PC-3 (cell line): ENCODE measurements at regions not wholly inside any gene's neighbourhood (a gene's known extent, or its start where the extent isn't known, plus 50 kb on each side); places are given as distances from the start of the nearest gene placed in this dataset.

ENCODE experiments used
- ATAC-seq: fragments of 200-7000 bp; cut with Tn5 transposase; 2 replicates; pipeline ENCODE4 v1.9.1; 2020; ENCODE audit warnings: mild to moderate bottlenecking, moderate library complexity
- BruUV-seq: library from RNA; stranded (reverse); fragments of 400-500 nt; replicated peaks from 2 replicates; lab custom pipeline; 2021; lab: Mats Ljungman, UMichigan
- CTCF ChIA-PET: fragments of 300-600 bp; sonication (Branson Sonifier 250); formaldehyde crosslinking; loops from one replicate; lab custom pipeline; 2022; ENCODE audit warnings: antibody characterized with exemption; lab: Charles Lee
- POLR2A ChIA-PET: fragments of 300-600 bp; sonication (Branson Sonifier 250); formaldehyde crosslinking; loops from one replicate; lab custom pipeline; 2022; ENCODE audit warnings: antibody characterized with exemption; ENCODE audit not compliant: unreplicated experiment; lab: Charles Lee
- DNase-seq: peaks from one replicate; pipeline ENCODE4 v3.0.0-alpha.2; 2015
- H2AFZ ChIP-seq: fragments of 300-600 bp; sonication (generic); 2 replicates; pipeline ENCODE4 v1.6.0; 2016; ENCODE audit warnings: antibody characterized with exemption, low read length
- H3F3A ChIP-seq: fragments of 300-600 bp; sonication (generic); one replicate; pipeline ENCODE4 v1.6.0; 2017; ENCODE audit warnings: antibody characterized with exemption, low read length, control low read depth, mild to moderate bottlenecking; ENCODE audit not compliant: unreplicated experiment
- H3K27ac ChIP-seq: fragments of 300-600 bp; sonication (generic); 2 replicates; pipeline ENCODE4 v1.5.1; 2016; ENCODE audit warnings: mild to moderate bottlenecking, low read length
- H3K27me3 ChIP-seq: fragments of 300-600 bp; sonication (generic); 2 replicates; pipeline ENCODE4 v1.6.1; 2016; ENCODE audit warnings: low read length, mixed read lengths
- H3K36me3 ChIP-seq: fragments of 300-600 bp; sonication (generic); 2 replicates; pipeline ENCODE4 v1.6.1; 2016; ENCODE audit warnings: low read depth, mixed run types, low read length, mixed read lengths
- H3K4me1 ChIP-seq: fragments of 300-600 bp; sonication (generic); 2 replicates; pipeline ENCODE4 v1.5.1; 2016; ENCODE audit warnings: low read length; ENCODE audit not compliant: insufficient read depth
- H3K4me2 ChIP-seq: fragments of 300-600 bp; sonication (generic); 2 replicates; pipeline ENCODE4 v1.6.0; 2016; ENCODE audit warnings: low read length
- H3K4me3 ChIP-seq: fragments of 300-600 bp; sonication (generic); 2 replicates; pipeline ENCODE4 v1.5.1; 2016; ENCODE audit warnings: mild to moderate bottlenecking, low read length, mixed read lengths
- H3K79me2 ChIP-seq: fragments of 300-600 bp; sonication (generic); 2 replicates; pipeline ENCODE4 v1.6.1; 2017; ENCODE audit warnings: low read length, mixed read lengths
- H3K9ac ChIP-seq: fragments of 300-600 bp; sonication (generic); 2 replicates; pipeline ENCODE4 v1.6.0; 2016; ENCODE audit warnings: mild to moderate bottlenecking, low read length
- H3K9me2 ChIP-seq: fragments of 300-600 bp; sonication (generic); replicated peaks from 2 replicates; pipeline ENCODE4 v1.6.1; 2016; ENCODE audit warnings: mixed run types, low read length, mixed read lengths
- H3K9me3 ChIP-seq: fragments of 300-600 bp; sonication (generic); 2 replicates; pipeline ENCODE4 v1.6.1; 2016; ENCODE audit warnings: low read length, mixed read lengths
- H4K20me1 ChIP-seq: fragments of 300-600 bp; sonication (generic); 2 replicates; pipeline ENCODE4 v1.6.1; 2016; ENCODE audit warnings: low read length, mixed read lengths
- CTCF ChIP-seq: fragments of 300-600 bp; sonication (generic); conservative IDR thresholded peaks from 2 replicates; pipeline ENCODE4 v1.5.1; 2017; ENCODE audit warnings: antibody characterized with exemption, low read depth, mild to moderate bottlenecking, low read length
- EZH2 ChIP-seq: fragments of 300-600 bp; sonication (generic); IDR thresholded peaks from one replicate; pipeline ENCODE4 v1.6.1; 2017; ENCODE audit warnings: antibody characterized with exemption, mild to moderate bottlenecking, low read length; ENCODE audit not compliant: unreplicated experiment
- EZH2phosphoT487 ChIP-seq: fragments of 300-600 bp; sonication (generic); IDR thresholded peaks from 2 replicates; pipeline ENCODE4 v1.6.1; 2018; ENCODE audit warnings: mild to moderate bottlenecking, antibody characterized with exemption, low read length, borderline replicate concordance
- intact Hi-C: fragments of 100-400 bp; cut with micrococcal nuclease; formaldehyde crosslinking; loops from 2 replicates; pipeline ENCODE4 v1.9.0; 2023

GRCh38 chr10:36808625-36809362, 316.6 kb upstream of the ANKRD30A start:
- Histone ChIP-seq H3F3A (no peaks in the 10 kb centered on the region), H3K4me3 (no peak overlapping the region), H2AFZ (no peak overlapping the region), H3K9ac (no peak overlapping the region), H3K9me2 (no peaks in the 10 kb centered on the region), H3K36me3 (no peaks in the 10 kb centered on the region), H3K9me3 (no peaks in the 10 kb centered on the region), H4K20me1 (no peaks in the 10 kb centered on the region), H3K27ac (no peak overlapping the region), H3K79me2 (no peaks in the 10 kb centered on the region), H3K27me3 (no peaks in the 10 kb centered on the region), H3K4me1 (no peaks in the 10 kb centered on the region), H3K4me2 (no peak overlapping the region)
- BruUV-seq = no TSS peak
- POLR2A ChIA-PET = no interaction called here
- DNase-seq (peak; percentile 47), ATAC-seq (peak; percentile 59)
- intact Hi-C loops = no loop called here
- no peak for TF ChIP-seq CTCF
- TF ChIP-seq EZH2phosphoT487 = no peak
- TF ChIP-seq EZH2 = no peak
- CTCF ChIA-PET = no interaction called here

GRCh38 chr10:36803229-36803628, 322.2 kb upstream of the ANKRD30A start:
- Histone ChIP-seq H3K9ac (no peak overlapping the region), H3K4me2 (no peak overlapping the region), H3K36me3 (no peaks in the 10 kb centered on the region), H3K9me2 (no peaks in the 10 kb centered on the region), H3F3A (no peaks in the 10 kb centered on the region), H3K4me1 (no peaks in the 10 kb centered on the region), H3K4me3 (no peak overlapping the region), H3K27ac (no peak overlapping the region), H3K27me3 (no peaks in the 10 kb centered on the region), H2AFZ (no peak overlapping the region), H3K79me2 (no peaks in the 10 kb centered on the region), H3K9me3 (no peaks in the 10 kb centered on the region), H4K20me1 (no peaks in the 10 kb centered on the region)
- CTCF ChIA-PET = no interaction called here
- no peak for ATAC-seq
- TF ChIP-seq EZH2phosphoT487 = no peak
- TF ChIP-seq EZH2 = no peak
- no peak for TF ChIP-seq CTCF
- DNase-seq = no peak
- POLR2A ChIA-PET = no interaction called here
- intact Hi-C loops = no loop called here
- no TSS peak for BruUV-seq

- ChIA-PET POLR2A (no interaction called here), CTCF (no interaction called here)
- DNase-seq (no peak), ATAC-seq (no peak)
- Histone ChIP-seq H3K9me3 (no peaks in the 10 kb centered on the region), H3K9ac (no peak overlapping the region), H3F3A (no peaks in the 10 kb centered on the region), H3K9me2 (no peaks in the 10 kb centered on the region), H3K4me3 (no peak overlapping the region), H2AFZ (no peak overlapping the region), H3K4me2 (no peak overlapping the region), H3K27me3 (no peaks in the 10 kb centered on the region), H4K20me1 (no peaks in the 10 kb centered on the region), H3K79me2 (no peaks in the 10 kb centered on the region), H3K4me1 (no peaks in the 10 kb centered on the region), H3K27ac (no peak overlapping the region), H3K36me3 (no peaks in the 10 kb centered on the region)
- no peak for TF ChIP-seq CTCF
- no peak for TF ChIP-seq EZH2
- no peak for TF ChIP-seq EZH2phosphoT487
- intact Hi-C loops = no loop called here
- no TSS peak for BruUV-seq
These were observed 322.8 kb upstream of the ANKRD30A start for GRCh38 chr10:36802490-36803153.
